Ectodermal cell (in vitro differentiated cells): ENCODE measurements at regions not wholly inside any gene's neighbourhood (a gene's known extent, or its start where the extent isn't known, plus 50 kb on each side); places are given as distances from the start of the nearest gene placed in this dataset.

ENCODE experiments used
- H3K27ac ChIP-seq: 2 replicates; pipeline ENCODE4 v1.7.0; 2013; ENCODE audit warnings: mild to moderate bottlenecking, low read depth, low read length; ENCODE audit not compliant: insufficient read depth, poor library complexity, severe bottlenecking
- H3K27me3 ChIP-seq: 2 replicates; pipeline ENCODE4 v1.7.0; 2013; ENCODE audit warnings: mild to moderate bottlenecking, low read length; ENCODE audit not compliant: insufficient read depth, control insufficient read depth, poor library complexity, severe bottlenecking
- H3K36me3 ChIP-seq: one replicate; pipeline ENCODE4 v1.7.0; 2013; ENCODE audit warnings: low read length; ENCODE audit not compliant: control insufficient read depth, insufficient read depth
- H3K4me1 ChIP-seq: one replicate; pipeline ENCODE4 v1.7.0; 2013; ENCODE audit warnings: low read length; ENCODE audit not compliant: control insufficient read depth, insufficient read depth
- H3K4me3 ChIP-seq: 2 replicates; pipeline ENCODE4 v1.7.0; 2013; ENCODE audit warnings: low read depth, low read length, control low read depth; ENCODE audit not compliant: insufficient read depth
- H3K9me3 ChIP-seq: 2 replicates; pipeline ENCODE4 v1.7.0; 2013; ENCODE audit warnings: mild to moderate bottlenecking, low read length, moderate library complexity; ENCODE audit not compliant: control insufficient read depth
- WGBS, 2 experiments: methylation state at CpG; one replicate each; pipeline ENCODE4 v1.1.7; 2013; ENCODE audit warnings: missing lambda C conversion rate in 2 of 2; 5-methylcytosine and 5-hydroxymethylcytosine counted together

DNA sequence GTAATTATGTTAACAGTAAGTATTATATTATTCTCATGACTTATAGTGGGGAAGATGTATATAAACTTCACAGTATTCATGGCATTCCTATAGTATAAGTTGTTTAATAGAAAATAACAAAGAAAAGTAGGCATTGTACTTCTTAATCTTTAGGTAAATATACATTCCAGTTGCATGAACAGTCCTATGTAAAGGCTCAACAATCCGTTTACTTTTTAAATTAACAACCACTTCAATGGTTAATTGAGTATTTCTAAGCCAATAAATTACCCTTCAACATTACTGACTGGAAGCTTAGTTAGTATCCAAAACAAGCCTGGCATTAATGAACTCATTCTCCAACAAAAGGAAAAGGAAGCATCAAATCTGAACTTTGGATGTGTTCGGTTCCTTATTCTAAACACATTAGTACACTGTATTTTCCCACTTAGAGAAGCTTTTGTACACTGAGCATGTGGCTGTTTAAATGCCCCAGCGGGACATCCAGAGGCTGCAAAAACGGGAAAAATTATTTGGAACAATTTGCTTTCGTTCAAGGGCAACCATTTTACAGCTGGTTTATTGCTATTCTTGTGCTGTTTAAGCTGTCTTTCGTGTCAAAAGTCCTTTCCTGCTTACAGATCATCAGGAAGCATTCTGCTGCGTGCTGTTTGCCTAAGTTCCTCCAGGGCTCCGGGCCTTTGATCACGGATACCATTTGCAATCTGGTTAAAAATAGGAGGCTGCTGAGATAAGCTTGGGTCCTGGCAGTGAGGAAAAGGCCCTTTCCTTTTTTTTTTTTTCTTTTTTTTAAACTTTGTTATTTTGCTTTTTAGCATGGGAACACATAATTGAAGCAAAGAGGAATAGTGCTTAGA lies 460.3 kb downstream of the SPRY1 start:
- Histone ChIP-seq H3K4me3 (no peak overlapping the region), H3K27me3 (no peaks in the 10 kb centered on the region), H3K27ac (no peak overlapping the region), H3K4me1 (peaks cover 9% of the 10 kb centered on the region), H3K36me3 (no peaks in the 10 kb centered on the region), H3K9me3 (no peaks in the 10 kb centered on the region)
- WGBS, 2 experiments: 25 to 28% methylated on average over 9 of the region's 9 CpGs

DNA sequence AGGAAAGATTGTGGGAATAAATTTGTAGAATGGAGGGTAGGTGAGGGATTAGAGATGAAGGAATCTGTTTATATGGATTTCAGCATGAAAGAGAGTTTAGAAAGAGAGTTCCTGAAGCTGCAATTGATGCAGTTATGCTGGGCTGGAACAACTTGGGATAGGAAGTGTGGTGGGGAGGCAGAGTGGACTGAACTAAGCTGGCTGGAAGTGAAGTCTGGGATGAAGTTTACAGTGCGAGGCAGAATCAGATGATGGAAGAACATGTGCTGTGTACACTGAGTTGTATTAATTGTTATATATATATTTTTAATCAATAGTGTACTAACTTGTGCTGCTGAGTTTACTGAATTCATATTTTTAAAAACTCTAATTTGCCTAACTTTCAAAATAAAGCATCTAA lies 461.9 kb downstream of the SPRY1 start:
- Histone ChIP-seq H3K36me3 (no peaks in the 10 kb centered on the region), H3K4me3 (no peak overlapping the region), H3K27me3 (no peaks in the 10 kb centered on the region), H3K9me3 (no peaks in the 10 kb centered on the region), H3K4me1 (peaks cover 9% of the 10 kb centered on the region), H3K27ac (no peak overlapping the region)
- 100% methylated on average over 1 of the region's 1 CpG for WGBS, 2 experiments

GRCh38 chr4:123862812-123863211 lies 466.2 kb downstream of the SPRY1 start:
- H3K9me3 ChIP-seq: no peaks in the 10 kb centered on the region
- H3K27ac ChIP-seq: no peak overlapping the region
- no peaks in the 10 kb centered on the region for H3K27me3 ChIP-seq
- WGBS, 2 experiments: 88 to 91% methylated on average over 4 of the region's 4 CpGs
- H3K4me1 ChIP-seq: no peaks in the 10 kb centered on the region
- no peak overlapping the region for H3K4me3 ChIP-seq
- H3K36me3 ChIP-seq: no peaks in the 10 kb centered on the region

- Histone ChIP-seq H3K4me1 (no peaks in the 10 kb centered on the region), H3K36me3 (no peaks in the 10 kb centered on the region), H3K9me3 (no peaks in the 10 kb centered on the region), H3K27me3 (no peaks in the 10 kb centered on the region), H3K4me3 (no peak overlapping the region), H3K27ac (no peak overlapping the region)
- 94 to 95% methylated on average over 2 of the region's 2 CpGs for WGBS, 2 experiments
Observed at GRCh38 chr4:123866796-123867195, 470.2 kb downstream of the SPRY1 start.

- no peaks in the 10 kb centered on the region for H3K36me3 ChIP-seq
- no peaks in the 10 kb centered on the region for H3K9me3 ChIP-seq
- no peaks in the 10 kb centered on the region for H3K27me3 ChIP-seq
- H3K4me3 ChIP-seq: no peak overlapping the region
- H3K4me1 ChIP-seq: no peaks in the 10 kb centered on the region
- no peak overlapping the region for H3K27ac ChIP-seq
Observed at GRCh38 chr4:123867910-123868587, 471.5 kb downstream of the SPRY1 start.

GRCh38 chr4:123869286-123870215 lies 473.0 kb downstream of the SPRY1 start:
- Histone ChIP-seq H3K4me1 (no peaks in the 10 kb centered on the region), H3K27me3 (no peaks in the 10 kb centered on the region), H3K36me3 (no peaks in the 10 kb centered on the region), H3K9me3 (no peaks in the 10 kb centered on the region), H3K4me3 (no peak overlapping the region), H3K27ac (no peak overlapping the region)
- WGBS, 2 experiments: 87 to 97% methylated on average over 2 to 3 of the region's 3 CpGs

GRCh38 chr4:123870216-123870876 lies 473.8 kb downstream of the SPRY1 start:
- 71 to 80% methylated on average over 4 of the region's 4 CpGs for WGBS, 2 experiments
- Histone ChIP-seq H3K4me1 (no peaks in the 10 kb centered on the region), H3K9me3 (no peaks in the 10 kb centered on the region), H3K27ac (no peak overlapping the region), H3K36me3 (no peaks in the 10 kb centered on the region), H3K4me3 (no peak overlapping the region), H3K27me3 (no peaks in the 10 kb centered on the region)

DNA sequence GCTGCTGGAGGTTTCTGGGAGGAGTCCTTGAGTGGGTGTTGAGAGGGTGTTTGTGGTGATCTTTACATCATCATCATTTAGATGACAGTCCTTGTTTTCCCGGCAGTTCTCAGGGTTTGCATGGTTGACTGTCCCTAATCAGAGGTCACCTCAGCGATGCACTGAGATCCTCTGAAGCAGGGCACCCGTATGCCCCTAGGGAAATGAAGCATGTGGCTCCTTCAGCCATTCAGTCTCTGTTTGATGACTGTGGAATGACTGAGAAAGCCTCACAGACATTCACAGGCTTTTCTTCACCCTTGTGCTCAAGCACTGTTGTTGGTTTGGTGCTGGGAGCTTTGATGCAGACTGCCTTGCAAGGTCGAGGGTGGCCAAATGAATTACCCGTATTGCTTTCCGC lies 474.7 kb downstream of the SPRY1 start:
- Histone ChIP-seq H3K9me3 (no peaks in the 10 kb centered on the region), H3K4me1 (no peaks in the 10 kb centered on the region), H3K27me3 (no peaks in the 10 kb centered on the region), H3K4me3 (no peak overlapping the region), H3K27ac (no peak overlapping the region), H3K36me3 (no peaks in the 10 kb centered on the region)
- 92% methylated on average over 6 of the region's 6 CpGs for WGBS, 2 experiments

GRCh38 chr4:123874063-123874462 lies 477.5 kb downstream of the SPRY1 start:
- Histone ChIP-seq H3K27ac (no peak overlapping the region), H3K27me3 (no peaks in the 10 kb centered on the region), H3K36me3 (no peaks in the 10 kb centered on the region), H3K9me3 (no peaks in the 10 kb centered on the region), H3K4me1 (no peaks in the 10 kb centered on the region), H3K4me3 (no peak overlapping the region)
- 86% methylated on average over 1 of the region's 1 CpG; no CpG with 5 or more reads in 1 of the 2 experiments for WGBS, 2 experiments
